NOMO-1 (cell line): ENCODE measurements at regions not wholly inside any gene's neighbourhood (a gene's known extent, or its start where the extent isn't known, plus 50 kb on each side); places are given as distances from the start of the nearest gene placed in this dataset.
"Not testable (repeated sequence)": the region's sequence is repeated elsewhere in the genome, so short reads cannot be mapped to it uniquely, and the experiment has no call there.

Experiments
- DNase-seq, 2 experiments: peaks; one replicate each; lab custom pipeline; 2025; ENCODE audit not compliant: unreplicated experiment in 2 of 2; lab: John Stamatoyannopoulos, UW

DNA sequence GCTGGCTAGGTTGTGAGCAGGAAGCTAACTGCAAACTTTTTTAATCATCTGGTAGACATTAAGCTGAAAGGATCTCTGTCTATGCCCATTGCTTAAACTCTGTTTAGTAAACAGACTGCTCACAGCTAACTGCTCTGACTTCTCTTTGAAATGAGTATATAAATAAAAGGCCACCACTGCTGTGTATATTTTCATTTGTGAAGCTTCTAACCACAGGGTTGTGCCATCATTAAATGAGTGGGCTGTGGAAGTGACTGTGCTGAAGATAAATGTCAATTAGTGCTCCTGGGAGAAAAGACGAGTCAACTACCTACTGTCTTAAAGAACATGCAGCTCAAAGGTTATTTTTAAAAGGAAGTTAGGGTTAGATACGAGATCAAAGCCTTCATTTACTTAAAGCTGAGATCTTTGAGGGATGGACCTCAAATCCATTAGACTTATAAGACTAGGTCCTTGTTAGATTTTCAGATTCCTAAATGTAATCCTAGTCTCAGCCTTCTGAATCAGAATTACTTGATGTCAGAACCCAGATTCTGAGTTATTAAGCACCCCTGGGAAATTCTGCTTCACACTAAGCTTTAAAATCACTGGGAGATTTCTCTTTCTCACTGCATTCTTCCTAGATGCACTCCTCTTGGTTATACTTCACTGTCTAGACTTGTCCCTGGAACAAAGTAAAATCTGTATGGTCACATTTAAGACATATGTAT lies 213.1 kb upstream of the FLRT2 start:
- no peak for DNase-seq

GRCh38 chr14:85317491-85318021 lies 212.4 kb upstream of the FLRT2 start:
- DNase-seq = no peak

- DNase-seq = no peak
Measured at GRCh38 chr14:85319101-85319500, 210.8 kb upstream of the FLRT2 start.

GRCh38 chr14:85319998-85320630 lies 209.8 kb upstream of the FLRT2 start:
- DNase-seq = no peak

DNA sequence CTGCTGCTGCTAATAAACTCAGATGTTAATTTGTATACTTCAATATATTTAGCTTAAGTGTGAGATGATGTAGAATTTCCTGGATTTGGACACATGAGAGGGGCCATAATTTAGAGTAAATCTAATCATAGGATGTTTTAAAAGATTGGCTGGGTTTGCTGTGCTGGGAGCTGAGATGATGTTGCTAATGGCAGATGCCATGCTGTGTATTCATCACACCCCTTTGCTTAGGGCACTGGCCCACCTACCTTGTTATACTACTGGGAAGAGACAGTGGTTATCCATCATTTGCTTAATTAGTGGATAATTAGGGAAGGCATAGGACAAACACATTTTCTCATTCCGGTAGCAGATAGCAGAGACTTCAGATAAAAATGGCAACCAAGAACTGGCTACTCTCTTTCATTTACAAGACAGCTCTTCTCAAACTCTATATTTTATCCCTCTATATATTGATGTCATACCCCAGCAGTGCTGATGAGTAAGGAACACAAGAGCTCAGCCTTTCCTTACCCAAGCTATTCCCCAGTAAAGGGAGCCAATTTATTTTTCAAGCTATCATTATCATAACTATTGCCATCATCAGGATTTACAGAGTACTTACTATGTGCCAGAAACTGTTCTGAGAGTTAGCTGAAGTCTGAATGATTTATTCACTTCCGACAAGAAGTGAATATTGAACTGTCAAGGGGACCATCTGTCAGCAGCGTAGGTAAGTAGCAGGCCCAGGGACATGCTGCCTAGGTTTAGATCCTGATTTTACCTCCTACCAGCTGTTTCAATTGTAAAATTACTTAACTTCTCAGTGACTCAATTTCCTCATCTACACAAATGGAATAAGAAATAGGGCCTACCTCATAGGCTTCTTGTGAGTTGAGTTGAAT lies 204.6 kb upstream of the FLRT2 start:
- no peak for DNase-seq

GRCh38 chr14:85332401-85332800 lies 197.5 kb upstream of the FLRT2 start:
- DNase-seq = no peak

GRCh38 chr14:85333313-85333712 lies 196.6 kb upstream of the FLRT2 start:
- DNase-seq = no peak

DNA sequence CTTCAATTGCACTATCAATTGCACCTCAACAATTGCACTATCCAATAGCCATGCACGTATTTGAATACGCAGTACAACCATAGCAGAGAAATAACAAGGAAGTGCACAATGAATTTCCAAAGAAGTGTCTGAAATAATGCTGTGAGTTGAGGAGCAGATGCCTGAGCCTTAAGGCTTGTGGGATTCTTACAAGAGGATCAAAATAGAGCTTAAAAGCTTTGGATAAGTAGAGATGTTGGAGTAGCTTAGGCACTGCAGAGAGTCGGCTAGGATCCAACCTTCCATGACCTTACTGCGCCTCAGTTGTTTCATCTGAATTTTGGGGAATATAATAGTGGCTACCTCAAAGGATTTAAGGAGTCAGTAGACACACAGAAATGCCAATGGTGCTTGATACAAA lies 196.1 kb upstream of the FLRT2 start:
- DNase-seq = no peak

GRCh38 chr14:85334316-85334715 lies 195.6 kb upstream of the FLRT2 start:
- no peak for DNase-seq

DNA sequence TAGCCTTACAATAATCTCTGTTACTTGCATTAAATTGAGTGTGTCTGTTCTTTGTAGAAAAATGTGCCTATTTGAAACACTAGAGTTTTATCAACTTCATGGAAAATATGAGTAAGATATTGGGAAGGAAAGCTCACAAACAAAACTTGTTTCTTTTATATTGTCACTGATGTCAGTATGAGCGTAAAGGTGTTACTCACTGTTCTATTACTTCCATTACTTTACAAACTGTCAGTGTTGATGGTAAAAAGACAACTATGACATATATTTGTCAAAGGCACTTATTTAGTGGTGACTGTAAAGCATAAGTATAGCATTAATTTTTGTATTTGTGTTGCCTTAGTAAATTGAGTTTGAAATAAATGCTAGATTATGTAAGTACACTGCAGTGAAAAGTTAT lies 193.7 kb upstream of the FLRT2 start:
- no peak for DNase-seq

- DNase-seq = no peak
Measured at GRCh38 chr14:85336817-85337216, 193.1 kb upstream of the FLRT2 start.

DNA sequence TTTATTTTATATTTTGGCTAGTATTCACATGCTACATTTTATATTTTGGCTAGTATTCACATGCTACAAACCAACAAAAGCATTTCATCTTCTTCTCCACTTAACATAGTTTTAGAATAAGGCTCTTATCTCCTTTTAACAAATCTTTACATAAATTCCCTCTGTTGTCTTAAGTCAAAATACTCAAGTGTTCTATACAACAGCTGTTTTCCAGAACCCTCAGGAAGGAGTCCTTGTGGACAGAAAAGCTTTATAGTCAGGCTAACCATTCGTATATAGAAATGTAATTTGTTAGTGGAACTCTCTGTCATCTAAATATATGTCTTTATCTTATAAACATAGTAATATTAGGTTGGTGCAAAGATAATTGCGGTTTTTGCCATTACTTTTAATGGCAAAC lies 191.0 kb upstream of the FLRT2 start:
- DNase-seq = no peak

- no peak for DNase-seq
Measured at GRCh38 chr14:85342858-85343607, 186.9 kb upstream of the FLRT2 start.

GRCh38 chr14:85344171-85344570 lies 185.8 kb upstream of the FLRT2 start:
- no peak for DNase-seq

DNA sequence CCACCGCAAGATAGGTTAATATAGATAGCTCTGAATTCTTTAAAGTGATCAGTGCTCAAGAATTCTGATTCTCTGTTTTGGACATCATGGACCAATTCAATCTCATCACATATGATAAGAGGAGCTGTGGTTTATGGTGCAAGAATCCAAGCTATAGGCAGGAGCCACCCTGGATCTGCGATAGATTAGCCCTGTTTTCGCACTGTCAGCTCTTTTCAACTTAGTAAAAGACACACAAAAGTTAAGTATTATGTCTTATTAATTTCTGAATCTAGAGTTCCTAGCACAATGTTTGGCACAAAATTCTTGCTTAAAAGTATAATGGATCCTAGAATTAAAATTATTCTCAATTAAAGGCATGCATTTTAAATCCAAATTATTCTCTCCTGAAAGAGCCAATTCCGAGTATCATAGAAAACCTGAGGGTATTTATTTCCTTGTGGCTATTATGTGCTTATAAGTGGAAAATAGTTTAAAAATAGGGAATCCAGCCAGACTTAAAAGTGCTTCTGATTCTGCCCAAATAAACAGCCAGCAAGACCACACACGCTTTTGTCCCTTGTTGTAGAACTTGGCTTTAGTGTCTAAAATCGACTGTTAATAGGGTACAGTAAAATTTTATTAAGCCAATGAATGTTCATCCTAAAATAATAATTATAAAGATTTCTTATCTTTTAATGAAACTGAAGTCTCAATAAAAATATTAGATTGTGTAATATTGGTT lies 184.9 kb upstream of the FLRT2 start:
- no peak for DNase-seq

DNA sequence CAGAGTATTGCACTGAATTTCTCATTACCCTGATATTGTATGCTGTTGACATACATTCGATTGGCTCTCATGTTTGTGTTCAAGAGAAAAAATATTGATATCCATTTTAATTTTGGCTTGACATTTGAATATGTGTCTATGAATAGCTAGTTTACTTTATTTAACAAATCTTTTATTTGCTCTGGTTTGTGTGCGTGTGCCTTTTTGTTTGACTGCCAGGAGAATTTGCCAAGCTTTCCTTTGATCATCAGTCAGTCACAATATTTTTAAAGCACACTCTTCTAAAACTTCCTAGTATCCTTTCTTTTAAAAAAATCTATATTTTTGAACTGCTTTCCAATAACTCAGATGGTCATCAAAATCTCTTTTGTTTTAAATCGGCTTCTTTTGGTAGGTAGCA lies 179.3 kb upstream of the FLRT2 start:
- no peak for DNase-seq

DNA sequence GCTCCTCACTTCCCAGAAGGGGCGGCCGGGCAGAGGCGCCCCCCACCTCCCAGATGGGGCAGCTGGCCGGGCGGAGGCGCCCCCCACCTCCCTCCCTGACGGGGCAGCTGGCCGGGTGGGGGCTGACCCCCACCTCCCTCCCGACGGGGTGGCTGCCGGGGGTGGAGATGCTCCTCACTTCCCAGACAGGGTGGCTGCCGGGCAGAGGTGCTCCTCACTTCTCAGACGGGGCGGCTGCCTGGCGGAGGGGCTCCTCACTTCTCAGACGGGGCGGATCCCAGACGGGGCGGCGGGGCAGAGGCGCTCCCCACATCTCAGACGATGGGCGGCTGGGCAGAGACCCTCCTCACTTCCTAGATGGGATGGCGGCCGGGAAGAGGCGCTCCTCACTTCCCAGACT lies 177.4 kb upstream of the FLRT2 start:
- not testable (repeated sequence) for DNase-seq

DNA sequence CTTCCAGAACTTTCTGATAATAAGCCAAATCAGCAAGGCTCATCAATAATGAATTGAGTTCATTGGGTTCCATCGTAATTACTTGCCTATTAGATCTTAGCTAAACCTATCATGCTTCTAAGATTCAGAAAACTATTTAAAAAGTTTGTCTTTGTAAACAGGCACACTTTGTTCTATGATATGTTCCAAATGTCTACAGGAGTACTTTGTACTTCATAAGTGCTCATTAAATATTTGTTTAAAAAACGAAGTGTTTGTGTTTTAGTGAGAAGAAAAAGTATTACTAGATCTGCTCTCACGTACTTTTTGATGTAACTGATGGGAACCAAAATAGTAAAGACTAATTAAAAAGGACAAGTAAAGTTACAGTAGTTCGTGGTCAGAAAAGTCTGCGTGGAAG lies 172.8 kb upstream of the FLRT2 start:
- no peak for DNase-seq

- DNase-seq = no peak
Measured at GRCh38 chr14:85358136-85358785, 171.7 kb upstream of the FLRT2 start.

DNA sequence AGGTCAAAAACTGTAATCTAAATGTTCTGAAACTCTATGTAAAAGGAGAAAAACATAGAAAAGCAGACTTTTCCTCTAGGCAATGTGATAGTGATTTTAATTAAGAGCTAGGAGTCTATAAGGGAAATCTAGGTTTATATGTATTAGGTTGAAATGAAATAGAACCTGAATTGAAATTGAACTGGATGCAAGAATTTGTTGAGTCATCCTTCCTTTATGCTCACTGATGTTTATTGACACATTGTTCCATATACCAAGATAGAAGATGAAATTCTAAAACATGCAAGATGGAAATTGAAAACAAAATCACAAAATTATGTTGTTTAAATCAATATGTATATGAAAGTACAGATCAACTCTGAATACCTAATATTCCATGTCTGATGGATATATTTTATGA lies 170.4 kb upstream of the FLRT2 start:
- no peak for DNase-seq
